ENCODE measurements at regions not wholly inside any gene's neighbourhood (a gene's known extent, or its start where the extent isn't known, plus 50 kb on each side); places are given as distances from the start of the nearest gene placed in this dataset.
"Not testable (repeated sequence)": the region's sequence is repeated elsewhere in the genome, so short reads cannot be mapped to it uniquely, and the experiment has no call there.

- DNase-seq (ENCODE audit: low read depth) = no peak
Observed at GRCh38 chr7:91674470-91674869, 206.0 kb downstream of the MTERF1 start.

GRCh38 chr7:91681718-91682117 lies 198.8 kb downstream of the MTERF1 start:
- no peak for DNase-seq (ENCODE audit: low read depth)

- DNase-seq (ENCODE audit: low read depth) = peak; percentile 7
Observed at GRCh38 chr7:91683823-91684222, 196.7 kb downstream of the MTERF1 start.

- no peak for DNase-seq (ENCODE audit: low read depth)
Observed at GRCh38 chr7:91685544-91685943, 195.0 kb downstream of the MTERF1 start.

GRCh38 chr7:91690541-91691070 lies 189.9 kb downstream of the MTERF1 start:
- no peak for DNase-seq (ENCODE audit: low read depth)

GRCh38 chr7:91691865-91692264 lies 188.6 kb downstream of the MTERF1 start:
- DNase-seq (ENCODE audit: low read depth) = no peak

GRCh38 chr7:91692800-91693199 lies 187.7 kb downstream of the MTERF1 start:
- no peak for DNase-seq (ENCODE audit: low read depth)

GRCh38 chr7:91694351-91694841 lies 186.1 kb downstream of the MTERF1 start:
- no peak for DNase-seq (ENCODE audit: low read depth)

- DNase-seq (ENCODE audit: low read depth) = no peak
Observed at GRCh38 chr7:91710881-91711280, 169.6 kb downstream of the MTERF1 start.

- no peak for DNase-seq (ENCODE audit: low read depth)
Observed at GRCh38 chr7:91713669-91714068, 166.8 kb downstream of the MTERF1 start.

- DNase-seq (ENCODE audit: low read depth) = no peak
Observed at GRCh38 chr7:91717681-91718470, 162.6 kb downstream of the MTERF1 start.

- no peak for DNase-seq (ENCODE audit: low read depth)
Observed at GRCh38 chr7:91719008-91719407, 161.5 kb downstream of the MTERF1 start.

- no peak for DNase-seq (ENCODE audit: low read depth)
Observed at GRCh38 chr7:91720260-91720937, 160.1 kb downstream of the MTERF1 start.

GRCh38 chr7:91722831-91723230 lies 157.7 kb downstream of the MTERF1 start:
- DNase-seq (ENCODE audit: low read depth) = no peak

GRCh38 chr7:91729046-91729445 lies 151.5 kb downstream of the MTERF1 start:
- not testable (repeated sequence) for DNase-seq (ENCODE audit: low read depth)

GRCh38 chr7:91731976-91732375 lies 148.5 kb downstream of the MTERF1 start:
- no peak for DNase-seq (ENCODE audit: low read depth)

- DNase-seq (ENCODE audit: low read depth) = no peak
Observed at GRCh38 chr7:91749418-91749817, 131.1 kb downstream of the MTERF1 start.

- DNase-seq (ENCODE audit: low read depth) = no peak
Observed at GRCh38 chr7:91750091-91750490, 130.4 kb downstream of the MTERF1 start.

- no peak for DNase-seq (ENCODE audit: low read depth)
Observed at GRCh38 chr7:91752102-91752501, 128.4 kb downstream of the MTERF1 start.

- not testable (repeated sequence) for DNase-seq (ENCODE audit: low read depth)
Observed at GRCh38 chr7:91754280-91754679, 126.2 kb downstream of the MTERF1 start.

GRCh38 chr7:91755121-91755520 lies 125.4 kb downstream of the MTERF1 start:
- DNase-seq (ENCODE audit: low read depth) = not testable (repeated sequence)

- peak; percentile 56 for DNase-seq (ENCODE audit: low read depth)
Observed at GRCh38 chr7:91759205-91759863, 121.2 kb downstream of the MTERF1 start.

Measured in M059J (cell line).